ENCODE measurements at regions not wholly inside any gene's neighbourhood (a gene's known extent, or its start where the extent isn't known, plus 50 kb on each side); places are given as distances from the start of the nearest gene placed in this dataset.

DNA sequence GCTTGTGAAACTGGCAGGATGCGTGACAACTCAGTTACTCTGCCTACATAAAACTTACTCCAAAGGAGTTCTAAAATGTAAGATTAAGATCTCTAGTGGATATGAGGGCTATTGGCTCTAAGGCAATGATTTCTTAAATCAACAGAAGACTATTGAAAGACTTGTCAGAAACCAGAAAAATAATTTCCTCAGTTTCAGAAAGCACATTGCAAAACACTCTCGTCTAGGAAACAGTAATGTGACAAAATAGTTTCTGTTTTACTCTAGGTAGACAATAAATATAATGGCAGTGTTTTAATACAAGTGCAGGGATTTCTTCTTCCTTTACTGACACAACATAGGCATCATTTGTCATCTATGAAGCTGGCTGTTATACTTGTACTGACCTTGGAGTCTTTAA lies 230.1 kb downstream of the KCTD12 start:
- Histone ChIP-seq H3K9me3 (ENCODE audit: control insufficient read depth in 1 of 2, low read length in 2 of 2) (no peaks in the 10 kb centered on the region), H3K27ac (ENCODE audit: low read length) (no peak overlapping the region), H3K4me3 (ENCODE audit: low read depth in 1 of 2, low read length in 2 of 2) (no peak overlapping the region), H3K36me3 (ENCODE audit: control insufficient read depth in 1 of 2, insufficient read depth in 2 of 2, low read length in 2 of 2) (no peaks in the 10 kb centered on the region), H3K27me3 (ENCODE audit: low read depth, low read length) (no peaks in the 10 kb centered on the region), H3K4me1 (ENCODE audit: control insufficient read depth in 1 of 2, insufficient read depth in 2 of 2, low read length in 2 of 2) (no peaks in the 10 kb centered on the region)

DNA sequence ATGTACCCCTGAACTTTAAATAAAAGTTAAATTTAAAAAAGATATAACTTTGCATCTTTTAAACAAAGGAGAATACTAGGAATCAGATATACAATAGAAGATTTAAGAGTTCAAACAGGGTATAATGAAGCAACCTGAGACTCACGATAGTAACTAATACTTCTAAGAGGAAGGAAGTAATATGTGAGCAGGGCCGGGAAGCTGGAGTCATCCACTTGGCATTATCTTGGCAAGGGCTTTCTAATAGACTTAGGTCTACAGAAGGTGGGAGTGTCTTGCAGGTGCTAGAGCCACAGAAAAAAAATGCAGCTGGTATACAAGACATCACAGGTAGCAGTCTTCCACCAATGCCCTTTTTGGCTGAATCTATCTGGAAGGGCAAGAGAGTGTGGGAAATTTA lies 231.9 kb downstream of the KCTD12 start:
- Histone ChIP-seq H3K4me3 (ENCODE audit: low read depth in 1 of 2, low read length in 2 of 2) (no peak overlapping the region), H3K4me1 (ENCODE audit: control insufficient read depth in 1 of 2, insufficient read depth in 2 of 2, low read length in 2 of 2) (no peaks in the 10 kb centered on the region), H3K27me3 (ENCODE audit: low read depth, low read length) (no peaks in the 10 kb centered on the region), H3K27ac (ENCODE audit: low read length) (no peak overlapping the region), H3K36me3 (ENCODE audit: control insufficient read depth in 1 of 2, insufficient read depth in 2 of 2, low read length in 2 of 2) (no peaks in the 10 kb centered on the region), H3K9me3 (ENCODE audit: control insufficient read depth in 1 of 2, low read length in 2 of 2) (no peaks in the 10 kb centered on the region)

DNA sequence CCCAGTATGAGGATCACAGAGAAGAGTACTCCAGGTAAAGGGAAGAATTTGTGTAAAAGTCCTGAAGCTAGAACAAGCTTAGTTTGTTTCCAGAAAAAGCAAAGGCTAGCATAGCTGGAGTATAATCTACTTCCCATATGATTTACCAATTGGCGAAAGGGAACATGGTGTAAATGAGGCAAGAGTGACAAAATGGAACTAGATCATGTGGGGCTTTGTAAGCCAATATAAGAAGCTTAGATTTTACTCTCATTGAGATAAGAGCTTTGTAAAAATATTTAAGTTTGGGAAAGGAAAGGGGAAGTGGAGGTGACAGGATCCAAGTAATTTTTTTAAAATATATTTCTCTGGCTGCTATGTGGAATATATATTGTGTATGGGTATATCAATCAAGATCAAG lies 234.9 kb downstream of the KCTD12 start:
- H3K27me3 ChIP-seq (ENCODE audit: low read depth, low read length) = no peaks in the 10 kb centered on the region
- no peaks in the 10 kb centered on the region for H3K36me3 ChIP-seq (ENCODE audit: control insufficient read depth in 1 of 2, insufficient read depth in 2 of 2, low read length in 2 of 2)
- H3K9me3 ChIP-seq (ENCODE audit: control insufficient read depth in 1 of 2, low read length in 2 of 2) = no peaks in the 10 kb centered on the region
- H3K4me1 ChIP-seq (ENCODE audit: control insufficient read depth in 1 of 2, insufficient read depth in 2 of 2, low read length in 2 of 2) = no peaks in the 10 kb centered on the region
- H3K4me3 ChIP-seq (ENCODE audit: low read depth in 1 of 2, low read length in 2 of 2) = no peak overlapping the region
- no peak overlapping the region for H3K27ac ChIP-seq (ENCODE audit: low read length)

DNA sequence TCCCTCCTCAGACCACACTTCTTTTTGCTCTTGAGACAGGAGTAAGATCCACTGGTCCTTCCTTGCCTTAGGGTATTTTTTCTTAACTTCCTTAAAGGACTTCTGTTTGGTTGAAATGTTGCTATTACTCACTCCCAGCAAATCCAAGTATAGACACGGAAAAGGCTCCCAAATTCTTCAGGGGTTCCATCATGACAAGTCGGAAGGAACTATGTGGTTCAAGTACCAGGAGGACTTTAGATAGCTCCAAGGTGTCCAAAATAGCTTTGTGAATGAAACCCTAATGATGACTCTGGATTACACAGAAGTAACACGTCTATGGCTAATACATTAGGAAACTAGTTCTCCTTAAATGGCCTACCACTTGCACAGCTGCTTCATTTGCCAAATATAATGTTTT lies 238.7 kb downstream of the KCTD12 start:
- Histone ChIP-seq H3K36me3 (ENCODE audit: control insufficient read depth in 1 of 2, insufficient read depth in 2 of 2, low read length in 2 of 2) (no peaks in the 10 kb centered on the region), H3K27me3 (ENCODE audit: low read depth, low read length) (no peaks in the 10 kb centered on the region), H3K27ac (ENCODE audit: low read length) (no peak overlapping the region), H3K4me3 (ENCODE audit: low read depth in 1 of 2, low read length in 2 of 2) (no peak overlapping the region), H3K4me1 (ENCODE audit: control insufficient read depth in 1 of 2, insufficient read depth in 2 of 2, low read length in 2 of 2) (no peaks in the 10 kb centered on the region), H3K9me3 (ENCODE audit: control insufficient read depth in 1 of 2, low read length in 2 of 2) (no peaks in the 10 kb centered on the region)

DNA sequence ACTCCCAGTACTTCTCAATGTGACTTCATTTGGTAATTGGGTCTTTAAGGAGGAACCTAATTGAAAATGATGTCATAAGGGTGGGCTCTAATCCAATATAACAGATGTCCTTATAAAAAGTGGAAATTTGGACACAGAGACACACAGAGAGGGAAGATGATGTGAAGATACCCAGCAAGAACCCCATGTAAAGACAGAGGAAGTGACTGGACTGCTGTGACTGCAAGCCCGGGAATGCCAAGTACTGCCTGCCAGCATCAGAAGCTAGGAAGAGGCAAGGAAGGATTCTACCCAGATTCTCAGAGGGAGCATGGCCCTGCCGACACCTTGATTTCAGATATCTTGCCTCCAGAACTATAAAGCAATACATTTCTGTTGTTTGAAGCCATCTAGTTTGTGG lies 239.3 kb downstream of the KCTD12 start:
- no peak overlapping the region for H3K4me3 ChIP-seq (ENCODE audit: low read depth in 1 of 2, low read length in 2 of 2)
- no peak overlapping the region for H3K27ac ChIP-seq (ENCODE audit: low read length)
- H3K4me1 ChIP-seq (ENCODE audit: control insufficient read depth in 1 of 2, insufficient read depth in 2 of 2, low read length in 2 of 2) = no peaks in the 10 kb centered on the region
- no peaks in the 10 kb centered on the region for H3K9me3 ChIP-seq (ENCODE audit: control insufficient read depth in 1 of 2, low read length in 2 of 2)
- H3K27me3 ChIP-seq (ENCODE audit: low read depth, low read length) = no peaks in the 10 kb centered on the region
- no peaks in the 10 kb centered on the region for H3K36me3 ChIP-seq (ENCODE audit: control insufficient read depth in 1 of 2, insufficient read depth in 2 of 2, low read length in 2 of 2)

DNA sequence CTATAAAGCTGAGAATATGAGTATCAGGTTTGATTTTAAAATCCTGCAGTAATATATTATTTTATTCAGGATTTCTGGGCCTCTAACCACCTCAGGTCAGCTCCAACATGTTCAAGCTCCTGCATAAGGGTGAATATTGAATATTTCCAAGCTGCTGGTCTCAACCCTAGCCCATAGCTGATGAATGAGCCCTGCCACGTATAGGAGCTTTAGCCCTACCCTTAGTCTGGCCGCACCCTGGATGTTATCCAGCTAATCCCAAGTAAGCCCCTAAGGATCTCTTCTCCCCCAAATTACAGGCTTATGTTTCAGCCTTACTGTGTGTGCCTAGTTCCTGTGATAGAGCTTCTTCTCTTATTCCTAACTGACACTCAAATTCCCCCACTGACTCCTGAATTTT lies 240.6 kb downstream of the KCTD12 start:
- H3K27me3 ChIP-seq (ENCODE audit: low read depth, low read length) = no peaks in the 10 kb centered on the region
- no peaks in the 10 kb centered on the region for H3K9me3 ChIP-seq (ENCODE audit: control insufficient read depth in 1 of 2, low read length in 2 of 2)
- H3K4me1 ChIP-seq (ENCODE audit: control insufficient read depth in 1 of 2, insufficient read depth in 2 of 2, low read length in 2 of 2) = peaks cover 0 to 5% of the 10 kb centered on the region in 2 donors
- no peaks in the 10 kb centered on the region for H3K36me3 ChIP-seq (ENCODE audit: control insufficient read depth in 1 of 2, insufficient read depth in 2 of 2, low read length in 2 of 2)
- H3K4me3 ChIP-seq (ENCODE audit: low read depth in 1 of 2, low read length in 2 of 2) = no peak overlapping the region
- no peak overlapping the region for H3K27ac ChIP-seq (ENCODE audit: low read length)

DNA sequence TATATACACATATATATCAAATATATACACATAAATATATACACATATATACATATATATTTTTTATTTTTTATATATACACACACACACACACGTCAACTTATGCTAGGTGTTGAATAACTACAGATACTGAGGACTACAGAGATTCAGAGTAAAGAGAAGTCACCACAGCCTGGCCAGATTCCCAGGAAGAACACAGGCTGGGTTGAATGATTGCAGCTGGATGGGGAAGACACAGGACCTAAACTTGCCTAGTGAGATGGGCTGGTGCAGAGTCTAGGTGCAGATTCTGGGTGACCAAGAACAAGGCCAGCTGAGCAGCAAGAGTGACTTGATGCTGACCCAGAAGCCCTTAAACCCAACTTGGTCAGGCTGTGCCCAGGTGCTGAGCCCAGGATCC lies 241.3 kb downstream of the KCTD12 start:
- H3K9me3 ChIP-seq (ENCODE audit: control insufficient read depth in 1 of 2, low read length in 2 of 2) = no peaks in the 10 kb centered on the region
- no peaks in the 10 kb centered on the region for H3K27me3 ChIP-seq (ENCODE audit: low read depth, low read length)
- no peaks in the 10 kb centered on the region for H3K36me3 ChIP-seq (ENCODE audit: control insufficient read depth in 1 of 2, insufficient read depth in 2 of 2, low read length in 2 of 2)
- H3K27ac ChIP-seq (ENCODE audit: low read length) = no peak overlapping the region
- H3K4me1 ChIP-seq (ENCODE audit: control insufficient read depth in 1 of 2, insufficient read depth in 2 of 2, low read length in 2 of 2) = peaks cover 0 to 5% of the 10 kb centered on the region in 2 donors
- no peak overlapping the region for H3K4me3 ChIP-seq (ENCODE audit: low read depth in 1 of 2, low read length in 2 of 2)

DNA sequence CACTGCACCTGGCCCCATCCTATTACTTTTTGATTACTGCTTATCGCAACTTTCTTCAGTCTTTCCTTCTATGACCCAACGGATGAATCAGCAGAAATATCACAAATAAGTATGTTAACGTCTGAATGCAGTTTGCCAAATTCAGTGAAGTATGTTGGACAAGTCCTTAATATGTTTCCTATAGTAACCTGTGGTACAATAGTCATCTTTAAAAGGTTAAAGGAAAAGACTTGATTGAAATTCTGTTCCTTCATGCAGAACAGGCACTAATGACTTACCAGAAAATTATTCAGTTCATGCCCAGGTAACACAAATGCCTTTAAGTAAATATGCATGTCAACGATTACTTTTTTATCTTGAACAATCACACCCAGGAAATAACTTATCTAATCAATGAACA lies 242.6 kb downstream of the KCTD12 start:
- Histone ChIP-seq H3K27ac (ENCODE audit: low read length) (no peak overlapping the region), H3K4me1 (ENCODE audit: control insufficient read depth in 1 of 2, insufficient read depth in 2 of 2, low read length in 2 of 2) (peaks cover 0 to 5% of the 10 kb centered on the region in 2 donors), H3K4me3 (ENCODE audit: low read depth in 1 of 2, low read length in 2 of 2) (no peak overlapping the region), H3K9me3 (ENCODE audit: control insufficient read depth in 1 of 2, low read length in 2 of 2) (no peaks in the 10 kb centered on the region), H3K36me3 (ENCODE audit: control insufficient read depth in 1 of 2, insufficient read depth in 2 of 2, low read length in 2 of 2) (no peaks in the 10 kb centered on the region), H3K27me3 (ENCODE audit: low read depth, low read length) (no peaks in the 10 kb centered on the region)

DNA sequence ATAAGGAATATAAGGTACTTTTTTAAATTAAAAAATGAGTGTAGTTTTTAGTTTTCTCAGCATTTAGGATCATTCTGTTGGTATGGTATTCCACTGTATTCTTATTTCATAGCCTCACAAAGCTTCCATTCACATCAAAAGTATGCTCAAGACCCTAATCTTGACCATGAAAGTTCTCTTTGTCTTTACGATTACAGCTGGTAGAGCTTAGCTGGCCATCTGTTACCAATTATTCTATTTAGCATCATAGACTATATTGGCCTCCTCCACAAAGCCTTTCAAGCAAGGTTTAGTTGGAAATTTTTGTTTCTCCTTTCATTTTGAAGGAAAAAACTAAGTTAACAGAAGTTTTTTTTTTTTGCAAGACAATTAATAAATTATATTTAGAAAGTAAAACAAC lies 245.1 kb downstream of the KCTD12 start:
- Histone ChIP-seq H3K9me3 (ENCODE audit: control insufficient read depth in 1 of 2, low read length in 2 of 2) (no peaks in the 10 kb centered on the region), H3K4me3 (ENCODE audit: low read depth in 1 of 2, low read length in 2 of 2) (no peak overlapping the region), H3K27ac (ENCODE audit: low read length) (no peak overlapping the region), H3K4me1 (ENCODE audit: control insufficient read depth in 1 of 2, insufficient read depth in 2 of 2, low read length in 2 of 2) (peaks cover 0 to 19% of the 10 kb centered on the region in 2 donors), H3K36me3 (ENCODE audit: control insufficient read depth in 1 of 2, insufficient read depth in 2 of 2, low read length in 2 of 2) (no peaks in the 10 kb centered on the region), H3K27me3 (ENCODE audit: low read depth, low read length) (no peaks in the 10 kb centered on the region)

DNA sequence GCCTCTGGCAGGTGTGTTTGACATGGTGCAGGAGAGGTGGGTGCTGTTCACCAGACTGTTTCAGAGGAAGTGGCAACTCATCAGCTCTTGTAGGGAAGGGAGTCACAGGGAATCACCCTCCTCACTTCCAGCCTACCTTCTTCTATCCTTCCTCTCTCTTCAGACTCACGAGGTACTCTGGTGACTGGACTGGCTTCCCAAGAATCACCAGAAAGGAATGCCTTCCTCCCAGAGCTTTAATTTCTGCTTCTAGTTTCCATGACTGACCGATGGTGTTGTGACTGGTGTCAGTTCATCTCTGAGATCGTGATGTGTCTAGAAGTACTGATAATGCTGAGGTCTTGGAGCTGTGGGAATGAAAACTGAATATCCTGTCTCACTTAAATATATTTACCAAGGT lies 247.3 kb downstream of the KCTD12 start:
- H3K4me1 ChIP-seq (ENCODE audit: control insufficient read depth in 1 of 2, insufficient read depth in 2 of 2, low read length in 2 of 2) = peaks cover 0 to 24% of the 10 kb centered on the region in 2 donors
- H3K27me3 ChIP-seq (ENCODE audit: low read depth, low read length) = no peaks in the 10 kb centered on the region
- H3K4me3 ChIP-seq (ENCODE audit: low read depth in 1 of 2, low read length in 2 of 2) = no peak overlapping the region
- no peak overlapping the region for H3K27ac ChIP-seq (ENCODE audit: low read length)
- H3K9me3 ChIP-seq (ENCODE audit: control insufficient read depth in 1 of 2, low read length in 2 of 2) = no peaks in the 10 kb centered on the region
- H3K36me3 ChIP-seq (ENCODE audit: control insufficient read depth in 1 of 2, insufficient read depth in 2 of 2, low read length in 2 of 2) = no peaks in the 10 kb centered on the region

DNA sequence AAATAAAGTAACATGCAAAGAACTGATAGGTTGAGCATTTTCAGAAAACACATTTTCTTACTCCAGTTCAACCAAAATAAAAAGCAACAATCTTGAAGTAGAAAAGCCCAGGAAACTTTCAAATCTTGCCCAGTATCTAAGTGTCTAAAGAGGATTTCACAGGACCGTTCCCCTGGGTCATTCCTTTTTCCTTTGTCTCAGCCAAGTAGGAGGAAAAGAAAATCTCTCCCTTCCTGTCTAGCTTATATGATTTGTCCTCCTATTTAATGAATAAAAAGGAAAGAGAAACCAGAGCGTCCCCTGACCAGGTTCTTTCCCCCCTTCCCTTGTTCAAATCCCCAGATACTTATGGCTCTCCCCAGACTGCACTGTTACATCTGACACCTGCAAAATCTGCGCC lies 248.0 kb downstream of the KCTD12 start:
- H3K36me3 ChIP-seq (ENCODE audit: control insufficient read depth in 1 of 2, insufficient read depth in 2 of 2, low read length in 2 of 2) = no peaks in the 10 kb centered on the region
- no peaks in the 10 kb centered on the region for H3K27me3 ChIP-seq (ENCODE audit: low read depth, low read length)
- H3K9me3 ChIP-seq (ENCODE audit: control insufficient read depth in 1 of 2, low read length in 2 of 2) = no peaks in the 10 kb centered on the region
- H3K4me3 ChIP-seq (ENCODE audit: low read depth in 1 of 2, low read length in 2 of 2) = no peak overlapping the region
- peaks cover 0 to 24% of the 10 kb centered on the region in 2 donors for H3K4me1 ChIP-seq (ENCODE audit: control insufficient read depth in 1 of 2, insufficient read depth in 2 of 2, low read length in 2 of 2)
- H3K27ac ChIP-seq (ENCODE audit: low read length) = no peak overlapping the region

DNA sequence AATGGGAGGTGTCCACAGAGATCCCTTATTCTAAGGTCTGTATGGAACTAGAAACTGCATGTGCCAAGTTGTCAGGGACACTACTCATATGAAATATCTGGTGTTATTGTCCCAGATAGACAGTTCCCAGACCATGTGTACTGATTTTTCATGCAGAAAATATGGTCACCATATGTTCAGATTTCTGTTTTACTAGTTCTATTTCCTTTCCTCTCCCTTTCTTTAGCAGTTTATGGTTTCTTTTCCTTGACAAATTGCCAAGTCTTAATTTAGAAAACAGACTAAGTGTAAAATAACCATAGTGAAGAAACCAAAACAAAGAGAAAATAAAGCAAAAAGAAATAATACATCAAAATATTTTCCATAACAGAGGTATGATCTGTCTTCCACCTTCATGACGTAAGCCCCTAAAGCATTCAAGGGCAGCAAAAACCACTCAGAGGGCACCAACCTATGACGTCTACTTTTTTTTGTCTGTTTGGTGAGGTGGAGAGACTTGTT lies 248.5 kb downstream of the KCTD12 start:
- H3K4me3 ChIP-seq (ENCODE audit: low read depth in 1 of 2, low read length in 2 of 2) = no peak overlapping the region
- H3K36me3 ChIP-seq (ENCODE audit: control insufficient read depth in 1 of 2, insufficient read depth in 2 of 2, low read length in 2 of 2) = no peaks in the 10 kb centered on the region
- H3K4me1 ChIP-seq (ENCODE audit: control insufficient read depth in 1 of 2, insufficient read depth in 2 of 2, low read length in 2 of 2) = peaks cover 0 to 24% of the 10 kb centered on the region in 2 donors
- no peaks in the 10 kb centered on the region for H3K9me3 ChIP-seq (ENCODE audit: control insufficient read depth in 1 of 2, low read length in 2 of 2)
- no peak overlapping the region for H3K27ac ChIP-seq (ENCODE audit: low read length)
- H3K27me3 ChIP-seq (ENCODE audit: low read depth, low read length) = no peaks in the 10 kb centered on the region

Measured in muscle layer of duodenum (tissue), 2 donors.